GM12873 (cell line): ENCODE measurements at regions not wholly inside any gene's neighbourhood (a gene's known extent, or its start where the extent isn't known, plus 50 kb on each side); places are given as distances from the start of the nearest gene placed in this dataset.

ENCODE experiments used
- CTCF ChIP-seq: IDR thresholded peaks from 2 replicates; pipeline ENCODE4 v1.5.1; 2012; ENCODE audit warnings: low read depth, mild to moderate bottlenecking, moderate library complexity, low read length, control low read depth; ENCODE audit not compliant: insufficient read depth; ENCODE audit errors: missing control alignments

DNA sequence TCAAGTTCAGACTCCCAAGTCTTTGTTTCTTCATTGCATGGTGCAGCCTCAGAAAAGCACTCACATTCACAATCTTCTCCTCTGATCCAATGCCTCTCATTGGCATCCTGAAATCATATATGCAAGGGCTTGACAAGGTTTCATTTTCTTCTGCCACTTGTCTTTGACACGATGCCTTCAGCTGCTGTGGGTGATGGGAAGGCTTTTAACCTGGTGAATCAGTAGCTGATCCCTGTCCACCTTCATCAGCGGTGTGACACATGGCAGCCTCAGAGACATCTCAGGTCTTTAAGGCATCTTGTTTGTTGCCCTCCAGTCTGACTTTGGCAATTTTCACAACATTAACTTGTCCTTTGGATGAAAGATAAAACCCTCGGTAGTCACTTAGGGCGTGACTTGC, 147.2 kb downstream of the PRELID2 start:
- no peak for TF ChIP-seq CTCF

GRCh38 chr5:145685417-145685816, 149.7 kb downstream of the PRELID2 start:
- TF ChIP-seq CTCF, result no peak

- TF ChIP-seq CTCF, result no peak
Measured at GRCh38 chr5:145683431-145683830, 151.7 kb downstream of the PRELID2 start.

GRCh38 chr5:145682197-145682899, 152.8 kb downstream of the PRELID2 start:
- TF ChIP-seq CTCF, result no peak

GRCh38 chr5:145681686-145682085, 153.5 kb downstream of the PRELID2 start:
- TF ChIP-seq CTCF, result peak; percentile 86

DNA sequence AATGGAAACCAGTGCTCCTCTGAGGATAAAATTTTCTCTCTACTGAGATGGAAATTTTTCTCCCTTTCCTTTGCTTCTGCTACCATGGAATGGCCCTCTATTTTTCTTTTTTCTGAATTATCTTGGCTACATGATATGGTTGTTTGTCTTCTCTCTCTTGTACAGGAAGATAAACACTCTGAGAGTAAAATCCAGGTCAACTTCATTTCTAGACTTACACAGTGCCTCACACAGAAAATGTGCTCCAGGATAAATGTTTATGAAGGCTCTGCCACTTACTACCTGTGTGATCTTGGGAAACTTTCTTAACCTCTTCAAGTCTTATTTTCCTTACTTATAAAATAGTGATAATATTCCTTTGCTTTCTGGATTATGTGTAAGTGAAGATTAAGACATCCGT, 153.9 kb downstream of the PRELID2 start:
- TF ChIP-seq CTCF, result no peak

- TF ChIP-seq CTCF, result no peak
Measured at GRCh38 chr5:145680767-145681166, 154.4 kb downstream of the PRELID2 start.
